H1 (cell line): ENCODE measurements at regions not wholly inside any gene's neighbourhood (a gene's known extent, or its start where the extent isn't known, plus 50 kb on each side); places are given as distances from the start of the nearest gene placed in this dataset.

Source experiments
- CTCF ChIA-PET: fragments of 300-600 bp; sonication (Branson Sonifier 250); formaldehyde crosslinking; loops from one replicate; lab custom pipeline; 2021; ENCODE audit not compliant: partially characterized antibody; lab: Charles Lee
- POLR2A ChIA-PET: fragments of 300-600 bp; sonication (Branson Sonifier 250); formaldehyde crosslinking; loops from one replicate; lab custom pipeline; 2021; ENCODE audit warnings: inconsistent platforms; ENCODE audit not compliant: partially characterized antibody; lab: Charles Lee
- DNase-seq, 2 experiments: peaks; one replicate each; pipeline versions ENCODE4 v3.0.0 to v3.0.0-alpha.2; 2010 to 2022; ENCODE audit warnings: low spot score in 2 of 2, low read depth in 1 of 2, mixed read lengths in 1 of 2
- FAIRE-seq: peaks from 2 replicates; lab custom pipeline; 2011; peaks lifted over from hg19 to GRCh38; lab: Jason Lieb, UNC
- H2AFZ ChIP-seq: 2 replicates; pipeline ENCODE4 v1.8.1; 2012; ENCODE audit warnings: low read length, inconsistent platforms
- H2AK5ac ChIP-seq: 2 replicates; pipeline ENCODE4 v1.6.1; 2013; ENCODE audit warnings: low read depth, low read length
- H2BK120ac ChIP-seq: replicated peaks from 2 replicates; pipeline ENCODE3; 2013; ENCODE audit warnings: low read depth, low read length, inconsistent platforms
- H2BK12ac ChIP-seq: 2 replicates; pipeline ENCODE4 v1.6.1; 2013; ENCODE audit warnings: low read depth, low read length
- H2BK15ac ChIP-seq: 2 replicates; pipeline ENCODE4 v1.6.1; 2013; ENCODE audit warnings: low read length
- H2BK20ac ChIP-seq: 2 replicates; pipeline ENCODE4 v1.6.1; 2013; ENCODE audit warnings: low read length
- H2BK5ac ChIP-seq: 2 replicates; pipeline ENCODE4 v1.6.1; 2013; ENCODE audit warnings: low read depth, low read length
- H3K14ac ChIP-seq: 2 replicates; pipeline ENCODE4 v1.6.1; 2013; ENCODE audit warnings: inconsistent platforms; ENCODE audit not compliant: insufficient read length
- H3K18ac ChIP-seq: 2 replicates; pipeline ENCODE4 v1.6.1; 2013; ENCODE audit warnings: low read length; ENCODE audit errors: extremely low read depth
- H3K23ac ChIP-seq: 2 replicates; pipeline ENCODE4 v1.6.1; 2013; ENCODE audit warnings: inconsistent platforms; ENCODE audit not compliant: insufficient read length
- H3K23me2 ChIP-seq: 2 replicates; pipeline ENCODE4 v1.6.1; 2013; ENCODE audit warnings: low read depth, low read length
- H3K27ac ChIP-seq: 2 replicates; pipeline ENCODE4 v1.6.1; 2011; ENCODE audit warnings: low read depth, low read length, inconsistent platforms
- H3K27me3 ChIP-seq, 4 experiments: replicated peaks in 1 of 4; 1 replicate in 1 of 4; 2 replicates in 3 of 4; pipeline versions ENCODE4 v1.6.1 to v1.8.1; 2011 to 2013; ENCODE audit warnings: low read length in 3 of 4, mild to moderate bottlenecking in 3 of 4, inconsistent platforms in 2 of 4, mixed read lengths in 2 of 4, moderate library complexity in 1 of 4; ENCODE audit not compliant: control insufficient read depth in 3 of 4, insufficient read depth in 3 of 4; ENCODE audit errors: extremely low read depth in 1 of 4
- H3K36me3 ChIP-seq, 4 experiments: 2 replicates each; pipeline versions ENCODE4 v1.6.1 to v1.8.1; 2011 to 2013; ENCODE audit warnings: mild to moderate bottlenecking in 4 of 4, low read length in 3 of 4, moderate library complexity in 2 of 4, control low read depth in 1 of 4, inconsistent platforms in 1 of 4; ENCODE audit not compliant: insufficient read depth in 4 of 4, control insufficient read depth in 2 of 4
- H3K4ac ChIP-seq: replicated peaks from 2 replicates; pipeline ENCODE3; 2013; ENCODE audit warnings: low read length, low read depth, mixed read lengths, inconsistent platforms; ENCODE audit not compliant: insufficient read length
- H3K4me1 ChIP-seq, 4 experiments: replicated peaks in 1 of 4; 1 replicate in 1 of 4; 2 replicates in 3 of 4; pipeline versions ENCODE4 v1.6.1 to v1.8.1; 2011 to 2013; ENCODE audit warnings: low read length in 3 of 4, inconsistent platforms in 2 of 4, mixed read lengths in 1 of 4; ENCODE audit not compliant: insufficient read depth in 4 of 4, control insufficient read depth in 3 of 4
- H3K4me2 ChIP-seq, 2 experiments: 2 replicates each; pipeline versions ENCODE4 v1.6.1 to v1.8.1; 2011 to 2013; ENCODE audit warnings: low read depth in 2 of 2, low read length in 2 of 2, control low read depth in 1 of 2, inconsistent platforms in 1 of 2, mild to moderate bottlenecking in 1 of 2; ENCODE audit not compliant: insufficient read depth in 1 of 2
- H3K4me3 ChIP-seq, 4 experiments: fragments of 200-600, 300-600 bp in 1 of 4; sonication (generic), shearing (Covaris generic), sonication (Bioruptor Twin) in 1 of 4; 2 replicates each; pipeline versions ENCODE4 v1.5.1 to v1.8.1; 2011 to 2016; ENCODE audit warnings: low read length in 4 of 4, low read depth in 3 of 4, control low read depth in 2 of 4, inconsistent platforms in 2 of 4, mild to moderate bottlenecking in 2 of 4, mixed read lengths in 1 of 4, moderate library complexity in 1 of 4; ENCODE audit not compliant: insufficient read depth in 2 of 4; ENCODE audit errors: extremely low read depth in 1 of 4
- H3K56ac ChIP-seq: replicated peaks from 2 replicates; pipeline ENCODE3; 2013; ENCODE audit warnings: low read depth, mild to moderate bottlenecking, mixed read lengths, low read length, inconsistent platforms; ENCODE audit not compliant: insufficient read length
- H3K79me1 ChIP-seq: 2 replicates; pipeline ENCODE4 v1.6.1; 2013; ENCODE audit warnings: low read depth, low read length, control low read depth
- H3K79me2 ChIP-seq, 2 experiments: 2 replicates each; pipeline versions ENCODE4 v1.6.1 to v1.8.1; 2012 to 2013; ENCODE audit warnings: low read length in 2 of 2, mild to moderate bottlenecking in 2 of 2, inconsistent platforms in 1 of 2; ENCODE audit not compliant: insufficient read depth in 2 of 2, control insufficient read depth in 1 of 2
- H3K9ac ChIP-seq, 4 experiments: replicated peaks in 1 of 4; 1 replicate in 1 of 4; 2 replicates in 3 of 4; pipeline versions ENCODE4 v1.6.1 to v1.8.1; 2011 to 2013; ENCODE audit warnings: low read depth in 3 of 4, low read length in 3 of 4, control low read depth in 2 of 4, mild to moderate bottlenecking in 2 of 4, moderate library complexity in 2 of 4, inconsistent platforms in 1 of 4; ENCODE audit errors: extremely low read depth in 1 of 4
- H3K9me3 ChIP-seq, 2 experiments: 2 replicates each; pipeline versions ENCODE4 v1.6.1 to v1.8.1; 2012 to 2013; ENCODE audit warnings: mild to moderate bottlenecking in 2 of 2, moderate library complexity in 2 of 2, control low read depth in 1 of 2, inconsistent platforms in 1 of 2, low read depth in 1 of 2, low read length in 1 of 2, mixed read lengths in 1 of 2; ENCODE audit not compliant: insufficient read depth in 2 of 2
- H4K20me1 ChIP-seq, 2 experiments: replicated peaks in 1 of 2; 2 replicates each; pipeline versions ENCODE3 to v1.8.1; 2011 to 2013; ENCODE audit warnings: inconsistent platforms in 2 of 2, low read length in 2 of 2, mild to moderate bottlenecking in 1 of 2; ENCODE audit not compliant: insufficient read depth in 2 of 2, control insufficient read depth in 1 of 2
- H4K5ac ChIP-seq: 2 replicates; pipeline ENCODE4 v1.6.1; 2013; ENCODE audit warnings: low read length, low read depth, mixed read lengths, inconsistent platforms; ENCODE audit not compliant: insufficient read length
- H4K8ac ChIP-seq: 2 replicates; pipeline ENCODE4 v1.8.0; 2013; ENCODE audit warnings: mild to moderate bottlenecking, moderate library complexity, low read length, inconsistent platforms; ENCODE audit not compliant: insufficient read depth; ENCODE audit errors: extremely low read depth
- H4K91ac ChIP-seq: replicated peaks from 2 replicates; pipeline ENCODE3; 2013; ENCODE audit warnings: low read length, mixed read lengths, inconsistent platforms; ENCODE audit not compliant: insufficient read length
- ATF2 ChIP-seq: IDR thresholded peaks from 2 replicates; pipeline ENCODE4 v1.6.1; 2012; ENCODE audit warnings: low read length, inconsistent platforms
- ATF3 ChIP-seq: IDR thresholded peaks from 2 replicates; pipeline ENCODE4 v1.6.1; 2011; ENCODE audit warnings: low read depth, mild to moderate bottlenecking, low read length; ENCODE audit not compliant: insufficient read depth
- BRCA1 ChIP-seq: IDR thresholded peaks from 2 replicates; pipeline ENCODE4 v1.6.1; 2012; ENCODE audit warnings: low read depth, low read length, improper control_type of control experiment
- EZH2 ChIP-seq: fragments of 200-600 bp; sonication (generic); IDR thresholded peaks from 2 replicates; pipeline ENCODE4 v1.7.1; 2012; ENCODE audit warnings: low read depth, mild to moderate bottlenecking, moderate library complexity, low read length, inconsistent platforms; ENCODE audit not compliant: severe bottlenecking
- JUN ChIP-seq: IDR thresholded peaks from 2 replicates; pipeline ENCODE4 v1.6.1; 2011; ENCODE audit warnings: low read depth, mild to moderate bottlenecking, improper control_type of control experiment, low read length
- PHF8 ChIP-seq: fragments of 200-600 bp; sonication (generic); conservative IDR thresholded peaks from 2 replicates; pipeline ENCODE4 v1.7.1; 2012; ENCODE audit warnings: low read depth, mild to moderate bottlenecking, inconsistent platforms, low read length, moderate library complexity
- POU5F1 ChIP-seq: IDR thresholded peaks from 2 replicates; pipeline ENCODE4 v1.6.1; 2011; ENCODE audit warnings: low read depth, mild to moderate bottlenecking, low read length, moderate library complexity
- SP2 ChIP-seq: IDR thresholded peaks from 2 replicates; pipeline ENCODE4 v1.6.1; 2012; ENCODE audit warnings: mild to moderate bottlenecking, low read length, inconsistent platforms
- ZNF274 ChIP-seq: IDR thresholded peaks from 2 replicates; pipeline ENCODE4 v1.7.0; 2012; ENCODE audit warnings: low read length, borderline replicate concordance; ENCODE audit errors: extremely low read depth
- WGBS, 2 experiments: shearing (Covaris generic) in 1 of 2; methylation state at CpG; one replicate each; pipeline versions ENCODE4 v1.1.6 to v1.1.7; 2013 to 2015; ENCODE audit warnings: low lambda C conversion rate in 2 of 2, mixed read lengths in 2 of 2, inconsistent platforms in 1 of 2, low coverage in 1 of 2, missing lambda C conversion rate in 1 of 2; ENCODE audit not compliant: insufficient replicate concordance in 2 of 2, insufficient coverage in 1 of 2, insufficient read length in 1 of 2; ENCODE audit errors: extremely low coverage in 1 of 2, missing lambda C conversion rate in 1 of 2; 5-methylcytosine and 5-hydroxymethylcytosine counted together
- TF ChIP-seq, protein P1 (sequence below): IDR thresholded peaks from 2 replicates; pipeline ENCODE4 v1.6.1; 2012; ENCODE audit warnings: inconsistent platforms

GRCh38 chr18:75696391-75696790, 268.9 kb upstream of the SMIM21 start:
- no peaks in the 10 kb centered on the region for H3K23me2 ChIP-seq
- H4K8ac ChIP-seq: no peak overlapping the region
- H2BK15ac ChIP-seq: no peak overlapping the region
- no peaks in the 10 kb centered on the region for H3K79me2 ChIP-seq
- H2BK5ac ChIP-seq: no peak overlapping the region
- no peak for DNase-seq
- H3K36me3 ChIP-seq: no peaks in the 10 kb centered on the region
- no peak overlapping the region for H3K56ac ChIP-seq
- no peak overlapping the region for H2BK20ac ChIP-seq
- WGBS, 2 experiments: 87% methylated on average over 5 of the region's 5 CpGs; no CpG with 5 or more reads in 1 of the 2 experiments
- H4K5ac ChIP-seq: no peak overlapping the region
- H3K4me2 ChIP-seq: no peak overlapping the region
- no peak overlapping the region for H2BK12ac ChIP-seq
- no peak for FAIRE-seq
- H3K18ac ChIP-seq: no peak overlapping the region
- H3K27me3 ChIP-seq: no peaks in the 10 kb centered on the region
- H4K91ac ChIP-seq: no peak overlapping the region
- no peak overlapping the region for H3K4ac ChIP-seq
- no peak overlapping the region for H3K14ac ChIP-seq
- H4K20me1 ChIP-seq: no peaks in the 10 kb centered on the region
- H3K9ac ChIP-seq: no peak overlapping the region
- TF ChIP-seq EZH2: no peak
- TF ChIP-seq POU5F1: no peak
- TF ChIP-seq ATF2: no peak
- no peak for TF ChIP-seq ATF3
- TF ChIP-seq JUN: no peak
- TF ChIP-seq BRCA1: no peak
- no peak for TF ChIP-seq ZNF274
- TF ChIP-seq SP2: no peak
- TF ChIP-seq, protein P1, sequence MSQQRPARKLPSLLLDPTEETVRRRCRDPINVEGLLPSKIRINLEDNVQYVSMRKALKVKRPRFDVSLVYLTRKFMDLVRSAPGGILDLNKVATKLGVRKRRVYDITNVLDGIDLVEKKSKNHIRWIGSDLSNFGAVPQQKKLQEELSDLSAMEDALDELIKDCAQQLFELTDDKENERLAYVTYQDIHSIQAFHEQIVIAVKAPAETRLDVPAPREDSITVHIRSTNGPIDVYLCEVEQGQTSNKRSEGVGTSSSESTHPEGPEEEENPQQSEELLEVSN: no peak
- TF ChIP-seq PHF8: no peak
- no peak overlapping the region for H2BK120ac ChIP-seq
- no peak overlapping the region for H3K23ac ChIP-seq
- H3K27ac ChIP-seq: no peak overlapping the region
- no peaks in the 10 kb centered on the region; a peak in 2 of 7 replicates for H3K4me1 ChIP-seq
- peaks cover 0 to 2% of the 10 kb centered on the region in 2 experiments; a peak in 1 of 4 replicates for H3K9me3 ChIP-seq
- no peak overlapping the region for H2AFZ ChIP-seq
- H3K79me1 ChIP-seq: no peaks in the 10 kb centered on the region
- ChIA-PET CTCF (no interaction called here), POLR2A (no interaction called here)
- H3K4me3 ChIP-seq: no peak overlapping the region
- no peak overlapping the region for H2AK5ac ChIP-seq
